Muscle of arm (tissue), 1 donor: ENCODE measurements at regions not wholly inside any gene's neighbourhood (a gene's known extent, or its start where the extent isn't known, plus 50 kb on each side); places are given as distances from the start of the nearest gene placed in this dataset.
"Not testable (repeated sequence)": the region's sequence is repeated elsewhere in the genome, so short reads cannot be mapped to it uniquely, and the experiment has no call there.

ENCODE experiments used
- DNase-seq: peaks from one replicate; pipeline ENCODE4 v3.0.0-alpha.2; 2013

DNA sequence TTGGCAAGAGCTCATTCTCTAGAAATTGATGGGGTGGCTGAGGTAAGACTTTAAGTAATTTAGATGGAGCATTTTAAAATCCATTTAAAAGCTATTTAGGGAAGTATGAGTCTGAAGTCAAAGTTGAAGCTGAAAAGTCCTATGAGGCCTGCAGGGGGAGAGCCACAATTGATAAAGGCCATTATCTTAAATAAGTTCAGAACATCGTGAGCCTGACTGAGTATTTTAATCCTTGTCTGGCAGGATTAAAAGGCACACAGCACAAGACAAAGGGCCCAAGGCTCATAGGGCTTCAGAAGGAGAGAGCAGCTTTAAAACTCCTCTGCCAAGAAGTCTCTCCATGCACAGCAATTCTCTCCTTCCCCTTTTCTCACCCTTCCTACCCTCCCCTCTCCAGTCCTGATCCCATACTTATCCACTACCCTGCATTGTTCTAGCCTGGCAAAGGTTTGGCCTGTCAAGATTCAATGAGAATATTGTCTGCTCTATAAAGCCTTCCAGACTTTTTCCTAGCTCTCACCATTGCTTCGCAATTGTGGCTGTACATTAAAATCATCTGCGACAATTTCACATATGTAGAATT, 1312.9 kb downstream of the FAM181B start:
- DNase-seq: no peak

DNA sequence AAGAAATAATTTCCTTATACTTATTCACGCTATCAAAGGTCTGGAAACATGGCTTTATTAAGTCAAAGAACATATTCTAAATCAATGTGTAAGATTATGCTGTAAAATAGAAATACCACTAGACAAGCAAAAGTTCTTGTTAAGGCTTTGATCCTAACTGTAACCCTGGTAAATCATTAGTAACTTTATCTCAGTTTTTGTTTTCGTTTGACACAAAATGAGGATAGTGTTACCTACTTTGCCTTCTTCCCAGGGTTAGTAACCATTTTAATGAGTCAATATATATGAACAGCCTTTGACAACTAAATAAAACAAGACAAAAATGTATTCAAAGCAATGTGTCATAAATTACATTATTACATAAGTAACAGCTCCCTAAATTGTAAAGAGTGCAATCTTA, 1336.3 kb downstream of the FAM181B start:
- no peak for DNase-seq

GRCh38 chr11:81394311-81394710, 1339.4 kb downstream of the FAM181B start:
- no peak for DNase-seq

GRCh38 chr11:81388326-81388725, 1345.3 kb downstream of the FAM181B start:
- DNase-seq: no peak

DNA sequence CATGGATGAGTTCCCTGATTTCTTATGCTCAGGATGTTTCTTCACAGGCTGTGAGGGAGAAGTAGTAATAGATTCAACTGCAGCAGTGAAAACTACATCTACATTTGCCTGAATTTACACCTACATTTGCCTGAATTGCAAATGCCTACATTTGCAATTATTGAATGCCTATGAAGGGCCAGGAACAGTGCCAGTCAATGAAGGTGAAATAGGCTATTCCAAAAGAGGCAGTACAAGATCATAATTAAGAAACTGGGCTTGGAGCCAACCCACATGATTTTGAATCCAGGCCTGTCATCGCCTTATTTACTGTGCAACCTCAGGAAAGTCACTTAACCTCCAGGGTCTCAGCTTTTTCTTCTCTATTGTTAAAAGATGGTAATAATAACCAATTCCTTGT, 1353.3 kb downstream of the FAM181B start:
- no peak for DNase-seq

DNA sequence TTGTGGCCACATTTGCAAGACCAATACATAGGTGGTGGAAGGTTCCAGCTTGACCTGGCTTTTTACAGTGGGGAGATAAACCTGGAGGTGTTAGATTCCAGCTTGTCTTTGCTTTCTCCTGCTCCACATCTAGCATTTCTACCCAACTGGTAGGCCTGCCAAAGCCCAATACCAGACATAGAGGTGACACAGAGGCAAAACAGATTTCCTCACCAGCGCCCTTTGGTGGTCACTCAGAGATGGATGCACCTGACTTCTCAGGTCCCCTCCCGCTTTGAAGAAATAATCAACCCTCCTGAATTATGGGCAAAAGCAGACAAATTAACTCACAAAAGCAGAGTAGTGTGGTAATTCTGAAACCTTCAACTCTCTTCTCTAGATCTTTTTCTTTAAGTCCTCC, 1356.2 kb downstream of the FAM181B start:
- DNase-seq: no peak

GRCh38 chr11:81373986-81374385, 1359.7 kb downstream of the FAM181B start:
- no peak for DNase-seq

- no peak for DNase-seq
Observed at GRCh38 chr11:81368192-81368591, 1365.5 kb downstream of the FAM181B start.

- DNase-seq: no peak
Observed at GRCh38 chr11:81365496-81365895, 1368.2 kb downstream of the FAM181B start.

GRCh38 chr11:81359476-81359875, 1374.2 kb downstream of the FAM181B start:
- no peak for DNase-seq

DNA sequence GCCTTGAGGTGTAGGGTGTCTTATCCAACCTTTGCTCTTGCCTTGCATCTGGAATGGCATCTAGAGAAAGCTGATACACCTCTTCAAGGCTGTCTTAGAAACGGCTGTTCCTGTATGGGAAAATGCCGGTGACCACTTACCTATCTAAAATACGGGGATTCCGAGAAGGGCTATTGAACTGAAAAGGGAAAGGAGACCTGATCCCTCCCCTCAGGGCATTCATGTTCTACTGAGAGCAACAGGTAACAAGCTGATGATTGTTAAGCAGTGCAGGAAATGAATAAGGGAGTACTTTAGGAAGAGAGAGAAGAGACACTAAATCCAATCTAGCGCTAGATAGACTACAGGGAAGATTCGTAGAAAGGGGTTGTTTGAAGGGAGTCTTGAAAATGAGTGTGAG, 1388.1 kb downstream of the FAM181B start:
- DNase-seq: no peak

DNA sequence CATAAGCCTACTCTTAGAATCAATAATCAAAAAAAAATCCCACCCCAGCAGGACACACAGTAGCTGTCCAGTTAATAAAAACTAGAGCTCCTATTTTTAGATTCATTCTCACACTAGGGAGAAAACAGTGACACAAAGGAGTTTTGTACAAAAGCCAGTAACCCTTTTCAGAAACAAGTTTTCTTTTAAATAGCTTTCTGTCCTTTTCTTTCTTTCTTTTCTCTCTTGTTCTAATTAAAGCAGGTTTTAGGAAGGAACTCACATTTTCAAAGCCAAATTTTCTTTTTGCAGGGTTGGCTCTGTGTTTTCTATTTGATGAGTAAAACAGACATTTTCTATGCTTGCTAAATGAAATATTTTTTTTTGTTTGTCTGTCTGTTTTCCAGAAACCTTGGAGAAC, 1390.7 kb downstream of the FAM181B start:
- DNase-seq: peak; percentile 5

DNA sequence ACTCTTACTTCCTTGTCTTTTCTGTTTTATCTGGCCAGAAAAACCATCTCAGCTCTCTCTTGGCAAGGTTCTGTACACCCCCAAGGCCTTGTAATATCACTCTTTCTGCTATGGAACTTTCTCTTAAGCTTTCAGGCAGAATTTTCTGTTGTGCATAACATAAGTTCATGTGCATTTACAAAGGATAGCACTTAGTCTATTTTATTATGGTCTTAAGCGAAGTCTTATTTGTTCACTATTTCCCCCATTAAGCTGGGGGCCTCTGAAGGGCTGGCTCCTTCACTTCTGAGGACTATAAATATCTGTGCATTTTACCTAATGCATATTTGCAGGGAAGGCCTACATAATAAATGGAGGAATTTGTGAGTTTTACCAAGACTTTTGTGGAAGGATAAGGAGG, 1393.4 kb downstream of the FAM181B start:
- no peak for DNase-seq

GRCh38 chr11:81339521-81339920, 1394.1 kb downstream of the FAM181B start:
- no peak for DNase-seq

- no peak for DNase-seq
Observed at GRCh38 chr11:81337756-81338155, 1395.9 kb downstream of the FAM181B start.

GRCh38 chr11:81332276-81332675, 1401.4 kb downstream of the FAM181B start:
- DNase-seq: no peak

- DNase-seq: no peak
Observed at GRCh38 chr11:81331611-81332235, 1401.9 kb downstream of the FAM181B start.

DNA sequence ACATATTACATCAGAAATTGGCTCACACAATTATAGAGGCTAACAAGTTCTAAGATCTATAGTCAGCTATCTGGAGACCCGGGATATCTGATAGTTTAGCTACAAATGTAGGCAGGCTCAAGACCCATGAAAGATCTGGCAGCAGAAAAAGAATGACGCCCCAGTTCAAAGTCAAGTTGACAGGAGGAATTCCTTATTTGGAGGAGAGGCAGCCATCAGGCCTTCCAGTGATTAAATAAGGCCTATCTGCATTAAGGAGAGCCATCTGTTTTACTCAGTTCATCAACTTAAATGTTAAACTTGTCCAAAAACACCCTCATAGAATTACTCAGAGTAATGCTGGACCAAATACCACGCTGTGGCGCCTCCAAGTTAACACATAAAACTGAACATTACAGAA, 1402.6 kb downstream of the FAM181B start:
- DNase-seq: no peak

DNA sequence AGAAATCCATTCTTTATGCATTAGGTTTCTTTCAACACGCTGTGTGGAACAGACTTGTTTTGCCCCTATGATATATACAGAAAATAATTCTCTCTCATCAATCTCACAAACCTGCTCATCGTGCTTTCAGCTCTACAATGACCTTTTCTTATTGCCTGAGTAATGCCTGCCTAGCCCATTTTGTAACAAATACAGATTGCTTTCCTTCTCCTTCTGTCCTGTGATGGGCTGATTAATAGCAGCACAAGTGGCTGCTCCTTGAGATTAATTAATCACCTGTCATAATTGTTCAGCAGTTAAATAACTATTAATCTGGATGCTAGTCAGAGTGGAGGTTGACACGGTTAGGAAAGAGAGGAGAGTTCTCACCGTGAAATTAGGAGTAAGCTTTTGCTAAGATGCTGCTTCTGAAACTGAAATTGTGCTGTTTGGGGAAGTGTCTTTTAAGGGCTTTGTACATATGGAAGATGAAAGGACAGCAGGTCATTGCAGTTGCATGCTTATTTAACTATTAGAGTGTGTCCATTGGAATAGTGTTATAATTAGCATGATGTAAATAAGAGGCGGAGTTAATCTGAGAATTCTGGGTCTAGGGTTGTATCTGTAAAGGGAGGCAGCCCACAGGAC, 1430.5 kb downstream of the FAM181B start:
- DNase-seq: no peak

DNA sequence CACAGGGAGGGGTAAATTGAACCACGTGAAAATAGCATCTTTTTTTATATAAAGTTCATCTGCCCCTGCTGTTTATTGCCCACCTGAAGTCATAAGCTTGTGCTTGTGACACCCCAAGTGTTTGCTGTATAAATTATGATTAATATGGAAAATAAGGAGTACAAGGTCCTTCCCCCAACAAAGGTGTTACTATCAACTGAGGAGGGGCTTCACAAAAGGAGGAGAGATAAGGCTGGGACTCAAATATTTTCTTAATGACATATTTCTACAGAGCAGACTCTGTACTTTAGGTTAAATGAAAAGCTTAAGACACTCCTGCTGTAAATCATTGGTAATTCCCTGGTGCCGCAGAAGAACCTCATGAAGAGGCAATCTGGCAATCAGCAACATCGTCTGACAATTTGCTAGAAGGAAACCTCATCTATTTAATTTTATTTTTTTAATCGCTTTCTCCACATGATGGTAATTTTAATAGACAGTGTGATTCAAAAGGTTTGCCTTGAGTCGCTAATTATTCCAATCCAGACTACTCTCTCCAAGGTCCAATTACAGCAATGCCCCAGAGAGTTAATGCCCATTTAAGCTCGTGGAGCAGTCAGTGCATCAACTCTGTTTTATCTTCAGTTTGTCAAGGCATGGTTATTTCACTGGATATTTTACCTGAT, 1432.4 kb downstream of the FAM181B start:
- no peak for DNase-seq

- no peak for DNase-seq
Observed at GRCh38 chr11:81286959-81287358, 1446.7 kb downstream of the FAM181B start.

DNA sequence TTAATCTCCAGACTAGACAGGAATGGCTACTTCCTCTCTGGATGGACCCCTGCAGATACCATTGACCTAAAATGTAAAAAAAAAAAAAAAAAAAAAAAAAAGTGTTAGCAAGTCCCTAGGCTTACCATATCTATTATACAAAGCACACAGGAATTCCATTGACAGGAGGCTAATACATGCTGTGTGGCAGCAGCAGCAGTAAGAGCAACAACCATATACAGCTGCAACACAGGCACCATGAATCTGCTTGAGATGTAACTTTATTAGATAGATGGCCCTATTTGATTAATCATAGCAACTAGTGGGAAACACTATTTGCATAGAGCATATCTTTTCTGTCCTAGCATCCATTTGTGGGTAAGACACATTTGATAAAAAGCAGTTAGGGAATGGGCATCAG, 1447.1 kb downstream of the FAM181B start:
- no peak for DNase-seq

DNA sequence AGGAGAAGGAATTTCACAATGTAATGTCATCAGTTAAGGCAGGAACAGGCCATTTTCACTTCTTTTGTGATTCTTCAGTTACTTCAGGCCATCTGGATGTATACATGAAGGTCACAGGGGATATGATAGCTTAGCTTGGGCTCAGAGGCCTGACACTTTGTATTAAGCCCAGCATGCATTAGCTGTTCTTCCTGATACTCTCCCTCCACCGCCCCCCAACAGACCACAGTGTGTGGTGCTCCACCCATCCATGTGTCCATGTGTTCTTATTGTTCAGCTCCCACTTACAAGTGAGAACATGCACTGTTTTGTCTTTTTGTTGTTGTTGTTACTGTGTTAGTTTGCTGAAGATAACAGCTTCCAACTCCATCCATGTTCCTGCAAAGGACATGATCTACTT, 1453.4 kb downstream of the FAM181B start:
- DNase-seq: not testable (repeated sequence)
